ENCODE measurements at regions not wholly inside any gene's neighbourhood (a gene's known extent, or its start where the extent isn't known, plus 50 kb on each side); places are given as distances from the start of the nearest gene placed in this dataset.

DNA sequence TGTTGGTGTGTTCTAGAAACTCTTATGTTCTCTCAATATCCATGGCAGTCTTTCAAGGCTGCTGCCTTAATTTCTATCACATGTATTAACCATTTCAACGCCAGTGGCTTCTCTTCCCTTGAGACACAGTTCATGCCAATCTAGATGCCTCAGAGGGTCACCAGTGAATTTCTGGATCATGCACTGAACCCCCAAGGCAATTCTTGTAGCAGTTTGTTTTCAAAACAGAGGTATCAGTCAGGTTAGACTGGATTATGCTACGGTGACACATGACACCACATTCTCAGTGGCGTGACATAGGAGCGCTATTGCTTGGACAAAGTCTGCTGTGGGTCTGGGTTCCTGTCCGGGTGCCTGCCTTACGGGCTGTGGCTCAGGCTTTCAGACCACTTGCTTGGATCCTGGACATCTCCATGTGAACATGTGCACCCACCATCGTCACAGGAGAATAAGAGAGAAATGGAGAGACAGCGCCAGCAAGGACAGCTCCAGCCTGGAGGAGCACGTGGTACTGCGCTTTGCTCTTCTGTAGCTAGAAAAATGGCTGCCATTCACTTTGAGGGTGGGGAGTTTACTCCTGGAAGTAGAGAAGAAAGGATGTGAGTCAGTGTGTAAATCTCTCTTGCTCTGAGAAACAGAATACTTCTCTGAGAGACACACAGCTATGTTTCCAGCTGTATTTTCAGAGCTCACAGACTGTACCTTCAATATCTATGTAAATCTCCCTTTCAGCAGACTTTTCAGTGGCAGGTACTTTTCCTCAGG lies 329.3 kb upstream of the ADCY2 start:
- intact Hi-C loops (cut with micrococcal nuclease): no loop called here
- H3K4me1 Mint-ChIP-seq: no peaks in the 10 kb centered on the region
- CTCF ChIA-PET: no interaction called here

DNA sequence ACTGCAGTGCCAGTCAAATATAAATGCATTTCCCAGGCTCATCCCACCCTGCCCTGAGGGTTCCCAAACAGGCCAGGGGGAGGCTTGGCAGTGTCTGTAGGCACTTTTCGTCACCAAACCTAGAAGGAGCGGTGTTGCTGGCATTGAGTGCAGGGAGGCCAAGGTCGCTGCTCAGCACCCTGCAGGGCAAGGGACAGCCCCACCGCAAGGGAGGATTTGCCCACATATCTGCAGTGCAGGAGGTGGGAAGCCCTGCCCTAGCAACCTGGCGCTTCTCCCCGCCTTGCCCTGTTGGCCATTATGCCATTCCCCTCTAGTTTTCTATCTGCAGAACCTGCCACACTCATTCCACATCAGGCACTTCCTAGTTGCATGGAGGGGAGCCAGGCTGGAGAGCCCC lies 327.8 kb upstream of the ADCY2 start:
- intact Hi-C loops (cut with micrococcal nuclease): no loop called here

More for the DNA sequence above, 329.3 kb upstream of the ADCY2 start:
- H3K9me3 Mint-ChIP-seq: peaks cover 13% of the 10 kb centered on the region
- H3K36me3 Mint-ChIP-seq (ENCODE audit: low read depth): no peaks in the 10 kb centered on the region
- ATAC-seq (ENCODE audit: low read depth) (no peak), DNase-seq (no peak)
- H3K4me3 Mint-ChIP-seq: no peak overlapping the region
- H3K27ac Mint-ChIP-seq: no peak overlapping the region
- no peaks in the 10 kb centered on the region for H3K27me3 Mint-ChIP-seq
- POLR2A ChIA-PET: no interaction called here
- TF ChIP-seq, protein P1, sequence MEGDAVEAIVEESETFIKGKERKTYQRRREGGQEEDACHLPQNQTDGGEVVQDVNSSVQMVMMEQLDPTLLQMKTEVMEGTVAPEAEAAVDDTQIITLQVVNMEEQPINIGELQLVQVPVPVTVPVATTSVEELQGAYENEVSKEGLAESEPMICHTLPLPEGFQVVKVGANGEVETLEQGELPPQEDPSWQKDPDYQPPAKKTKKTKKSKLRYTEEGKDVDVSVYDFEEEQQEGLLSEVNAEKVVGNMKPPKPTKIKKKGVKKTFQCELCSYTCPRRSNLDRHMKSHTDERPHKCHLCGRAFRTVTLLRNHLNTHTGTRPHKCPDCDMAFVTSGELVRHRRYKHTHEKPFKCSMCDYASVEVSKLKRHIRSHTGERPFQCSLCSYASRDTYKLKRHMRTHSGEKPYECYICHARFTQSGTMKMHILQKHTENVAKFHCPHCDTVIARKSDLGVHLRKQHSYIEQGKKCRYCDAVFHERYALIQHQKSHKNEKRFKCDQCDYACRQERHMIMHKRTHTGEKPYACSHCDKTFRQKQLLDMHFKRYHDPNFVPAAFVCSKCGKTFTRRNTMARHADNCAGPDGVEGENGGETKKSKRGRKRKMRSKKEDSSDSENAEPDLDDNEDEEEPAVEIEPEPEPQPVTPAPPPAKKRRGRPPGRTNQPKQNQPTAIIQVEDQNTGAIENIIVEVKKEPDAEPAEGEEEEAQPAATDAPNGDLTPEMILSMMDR (IDR thresholded peaks at IDR 0.05): no peak

DNA sequence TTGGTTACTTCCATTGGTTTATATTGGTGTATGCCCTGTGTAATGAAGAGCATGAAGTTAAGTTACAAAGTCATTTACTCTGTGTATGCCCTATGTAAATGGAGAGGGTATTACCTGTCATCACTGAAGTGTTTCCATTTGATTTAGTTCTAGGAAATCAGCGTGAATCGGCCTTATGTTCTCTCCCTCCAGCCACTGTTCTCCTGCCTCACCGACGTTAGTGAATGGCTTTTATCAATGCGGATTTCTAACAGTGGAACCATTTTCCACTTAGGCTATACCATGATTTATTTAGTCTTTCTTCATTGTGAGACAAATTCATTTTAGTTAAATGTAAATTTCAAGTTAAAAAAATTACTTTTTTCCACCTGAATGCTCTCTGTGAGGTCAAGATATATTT lies 327.0 kb upstream of the ADCY2 start:
- TF ChIP-seq, protein P1 (IDR thresholded peaks at IDR 0.05): no peak
- Mint-ChIP-seq H3K4me1 (no peaks in the 10 kb centered on the region), H3K9me3 (peaks cover 2% of the 10 kb centered on the region), H3K27ac (no peak overlapping the region), H3K36me3 (ENCODE audit: low read depth) (no peaks in the 10 kb centered on the region), H3K27me3 (no peaks in the 10 kb centered on the region), H3K4me3 (no peak overlapping the region)
- ChIA-PET CTCF (no interaction called here), POLR2A (no interaction called here)
- ATAC-seq (ENCODE audit: low read depth): no peak
- DNase-seq: no peak
- intact Hi-C loops (cut with micrococcal nuclease): no loop called here

More for the DNA sequence above, 327.8 kb upstream of the ADCY2 start:
- no peaks in the 10 kb centered on the region for H3K4me1 Mint-ChIP-seq
- H3K9me3 Mint-ChIP-seq: peaks cover 4% of the 10 kb centered on the region
- H3K27ac Mint-ChIP-seq: no peak overlapping the region
- no peak overlapping the region for H3K4me3 Mint-ChIP-seq
- H3K36me3 Mint-ChIP-seq (ENCODE audit: low read depth): no peaks in the 10 kb centered on the region
- ChIA-PET POLR2A (no interaction called here), CTCF (no interaction called here)
- DNase-seq: no peak
- no peaks in the 10 kb centered on the region for H3K27me3 Mint-ChIP-seq
- no peak for ATAC-seq (ENCODE audit: low read depth)
- TF ChIP-seq, protein P1 (IDR thresholded peaks at IDR 0.05): no peak

DNA sequence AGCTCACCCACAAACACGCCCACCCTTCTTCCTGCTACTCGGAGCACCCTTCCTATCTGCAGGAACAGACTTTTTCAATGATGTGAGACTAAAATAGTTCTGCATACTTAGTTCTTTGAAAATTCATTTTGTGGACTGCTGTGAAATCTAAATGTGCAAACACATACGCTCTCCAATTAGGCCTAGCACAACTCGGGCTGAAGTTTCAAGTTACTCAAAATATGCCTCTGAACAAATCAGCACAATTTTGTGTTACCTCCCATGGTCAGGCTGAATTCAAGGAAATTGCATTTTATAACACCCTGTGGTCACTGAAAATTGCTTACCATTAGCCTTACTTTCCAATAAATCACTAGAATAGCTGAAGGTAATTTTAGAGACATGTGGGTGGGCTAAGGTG lies 323.8 kb upstream of the ADCY2 start:
- Mint-ChIP-seq H3K27ac (no peak overlapping the region), H3K36me3 (ENCODE audit: low read depth) (no peaks in the 10 kb centered on the region), H3K4me1 (no peaks in the 10 kb centered on the region), H3K9me3 (peaks cover 2% of the 10 kb centered on the region), H3K27me3 (no peaks in the 10 kb centered on the region), H3K4me3 (no peak overlapping the region)
- no peak for ATAC-seq (ENCODE audit: low read depth)
- intact Hi-C loops (cut with micrococcal nuclease): no loop called here
- ChIA-PET CTCF (no interaction called here), POLR2A (no interaction called here)
- DNase-seq: no peak
- TF ChIP-seq, protein P1 (IDR thresholded peaks at IDR 0.05): no peak

DNA sequence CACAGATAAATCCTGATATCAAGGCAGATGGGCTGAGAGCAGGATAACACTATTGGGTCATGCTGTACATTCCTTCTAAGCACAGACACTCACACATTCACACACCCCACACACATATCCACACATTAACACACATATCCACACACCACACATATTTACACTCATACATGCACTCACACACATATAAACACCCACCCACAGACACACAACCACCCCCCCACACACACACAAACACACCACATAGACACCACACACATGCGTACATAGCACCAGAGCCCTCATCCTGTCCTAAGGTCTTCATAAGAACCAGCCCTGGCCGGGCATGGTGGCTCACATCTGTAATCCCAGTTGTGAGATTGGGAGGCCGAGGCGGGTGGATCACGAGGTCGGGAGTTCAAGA lies 322.3 kb upstream of the ADCY2 start:
- no peak for ATAC-seq (ENCODE audit: low read depth)
- intact Hi-C loops (cut with micrococcal nuclease): no loop called here
- Mint-ChIP-seq H3K27me3 (no peaks in the 10 kb centered on the region), H3K4me1 (no peaks in the 10 kb centered on the region), H3K27ac (no peak overlapping the region), H3K36me3 (ENCODE audit: low read depth) (no peaks in the 10 kb centered on the region), H3K4me3 (no peak overlapping the region), H3K9me3 (no peaks in the 10 kb centered on the region)
- ChIA-PET POLR2A (no interaction called here), CTCF (no interaction called here)
- TF ChIP-seq, protein P1 (IDR thresholded peaks at IDR 0.05): no peak
- DNase-seq: no peak
